GM12872 (cell line): ENCODE measurements at regions not wholly inside any gene's neighbourhood (a gene's known extent, or its start where the extent isn't known, plus 50 kb on each side); places are given as distances from the start of the nearest gene placed in this dataset.

Source experiments
- TF ChIP-seq, protein P1 (sequence below): IDR thresholded peaks from 3 replicates; pipeline ENCODE4 v1.5.1; 2011; ENCODE audit warnings: low read depth, mild to moderate bottlenecking, low read length, moderate library complexity; ENCODE audit not compliant: insufficient read depth

GRCh38 chr12:74292351-74293194 lies 245.1 kb upstream of the ATXN7L3B start:
- TF ChIP-seq, protein P1, sequence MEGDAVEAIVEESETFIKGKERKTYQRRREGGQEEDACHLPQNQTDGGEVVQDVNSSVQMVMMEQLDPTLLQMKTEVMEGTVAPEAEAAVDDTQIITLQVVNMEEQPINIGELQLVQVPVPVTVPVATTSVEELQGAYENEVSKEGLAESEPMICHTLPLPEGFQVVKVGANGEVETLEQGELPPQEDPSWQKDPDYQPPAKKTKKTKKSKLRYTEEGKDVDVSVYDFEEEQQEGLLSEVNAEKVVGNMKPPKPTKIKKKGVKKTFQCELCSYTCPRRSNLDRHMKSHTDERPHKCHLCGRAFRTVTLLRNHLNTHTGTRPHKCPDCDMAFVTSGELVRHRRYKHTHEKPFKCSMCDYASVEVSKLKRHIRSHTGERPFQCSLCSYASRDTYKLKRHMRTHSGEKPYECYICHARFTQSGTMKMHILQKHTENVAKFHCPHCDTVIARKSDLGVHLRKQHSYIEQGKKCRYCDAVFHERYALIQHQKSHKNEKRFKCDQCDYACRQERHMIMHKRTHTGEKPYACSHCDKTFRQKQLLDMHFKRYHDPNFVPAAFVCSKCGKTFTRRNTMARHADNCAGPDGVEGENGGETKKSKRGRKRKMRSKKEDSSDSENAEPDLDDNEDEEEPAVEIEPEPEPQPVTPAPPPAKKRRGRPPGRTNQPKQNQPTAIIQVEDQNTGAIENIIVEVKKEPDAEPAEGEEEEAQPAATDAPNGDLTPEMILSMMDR, result no peak

GRCh38 chr12:74293689-74294131 lies 243.9 kb upstream of the ATXN7L3B start:
- TF ChIP-seq, protein P1, result no peak

GRCh38 chr12:74317078-74317601 lies 220.5 kb upstream of the ATXN7L3B start:
- TF ChIP-seq, protein P1, result no peak

- TF ChIP-seq, protein P1, result no peak
Observed at GRCh38 chr12:74317741-74318140, 219.9 kb upstream of the ATXN7L3B start.

DNA sequence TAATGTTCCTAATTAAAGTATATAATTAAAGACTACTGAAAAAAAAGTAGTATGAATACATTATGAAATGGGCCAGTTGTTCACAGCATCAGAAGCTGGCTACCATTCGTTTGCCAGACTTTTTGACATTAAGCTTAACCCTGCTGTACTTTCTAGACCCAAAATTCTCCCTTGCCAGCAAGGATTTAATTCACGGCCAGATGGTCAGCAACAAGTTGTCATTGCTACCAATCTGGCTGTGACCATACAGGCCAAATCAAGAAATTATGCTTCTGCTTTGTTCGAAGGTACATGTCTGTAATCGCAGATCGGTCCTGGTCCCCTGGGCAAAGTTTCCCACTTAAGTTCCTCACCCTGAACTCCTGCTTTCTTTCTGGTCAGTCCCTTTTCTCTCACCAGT lies 217.7 kb upstream of the ATXN7L3B start:
- TF ChIP-seq, protein P1, result no peak

- TF ChIP-seq, protein P1, result no peak
Observed at GRCh38 chr12:74321381-74321780, 216.3 kb upstream of the ATXN7L3B start.

GRCh38 chr12:74322792-74323191 lies 214.8 kb upstream of the ATXN7L3B start:
- TF ChIP-seq, protein P1, result no peak
